ENCODE measurements at regions not wholly inside any gene's neighbourhood (a gene's known extent, or its start where the extent isn't known, plus 50 kb on each side); places are given as distances from the start of the nearest gene placed in this dataset.

GRCh38 chr6:85771455-85771854 lies 128.8 kb upstream of the SYNCRIP start:
- TF ChIP-seq CTCF (IDR thresholded peaks at IDR 0.05; ENCODE audit: insufficient read depth, low read length) (no peak), REST (IDR thresholded peaks at IDR 0.05; ENCODE audit: insufficient replicate concordance, low read depth) (no peak), GABPA (IDR thresholded peaks at IDR 0.05; ENCODE audit: low read depth) (no peak), SPI1 (IDR thresholded peaks at IDR 0.05; ENCODE audit: borderline replicate concordance, low read depth) (no peak)
- no peak overlapping the region for H3K4me3 ChIP-seq (replicated peaks; ENCODE audit: insufficient read depth, low read length)

GRCh38 chr6:85764844-85765243 lies 122.2 kb upstream of the SYNCRIP start:
- no peak for DNase-seq (ENCODE audit: low read depth in 1 of 2, low spot score in 1 of 2)
- Histone ChIP-seq H3K27ac (replicated peaks) (no peak overlapping the region), H3K27me3 (ENCODE audit: insufficient read depth, poor library complexity, severe bottlenecking) (peaks cover 4% of the 10 kb centered on the region), H3K4me3 (replicated peaks; ENCODE audit: insufficient read depth, low read length) (no peak overlapping the region)
- TF ChIP-seq CTCF (IDR thresholded peaks at IDR 0.05; ENCODE audit: insufficient read depth, low read length) (no peak), REST (IDR thresholded peaks at IDR 0.05; ENCODE audit: insufficient replicate concordance, low read depth) (no peak), SPI1 (IDR thresholded peaks at IDR 0.05; ENCODE audit: borderline replicate concordance, low read depth) (no peak), GABPA (IDR thresholded peaks at IDR 0.05; ENCODE audit: low read depth) (no peak), POLR2AphosphoS5 (IDR thresholded peaks at IDR 0.05; ENCODE audit: low read depth) (no peak)

More at GRCh38 chr6:85771455-85771854, 128.8 kb upstream of the SYNCRIP start:
- Histone ChIP-seq H3K27ac (replicated peaks) (no peak overlapping the region), H3K27me3 (ENCODE audit: insufficient read depth, poor library complexity, severe bottlenecking) (peaks cover 7% of the 10 kb centered on the region)
- no peak for DNase-seq (ENCODE audit: low read depth in 1 of 2, low spot score in 1 of 2)

- no peak overlapping the region for H3K27ac ChIP-seq (replicated peaks)
- peaks cover 4% of the 10 kb centered on the region for H3K27me3 ChIP-seq (ENCODE audit: insufficient read depth, poor library complexity, severe bottlenecking)
- no peak for DNase-seq (ENCODE audit: low read depth in 1 of 2, low spot score in 1 of 2)
- TF ChIP-seq CTCF (IDR thresholded peaks at IDR 0.05; ENCODE audit: insufficient read depth, low read length) (no peak), POLR2AphosphoS5 (IDR thresholded peaks at IDR 0.05; ENCODE audit: low read depth) (no peak)
- H3K4me3 ChIP-seq (replicated peaks; ENCODE audit: insufficient read depth, low read length), result no peak overlapping the region
Measured at GRCh38 chr6:85756982-85757381, 114.3 kb upstream of the SYNCRIP start.

- H3K27me3 ChIP-seq (ENCODE audit: insufficient read depth, poor library complexity, severe bottlenecking), result peaks cover 4% of the 10 kb centered on the region
- no peak for TF ChIP-seq POLR2AphosphoS5 (IDR thresholded peaks at IDR 0.05; ENCODE audit: low read depth)
- TF ChIP-seq REST (IDR thresholded peaks at IDR 0.05; ENCODE audit: insufficient replicate concordance, low read depth), result no peak
- no peak for TF ChIP-seq CTCF (IDR thresholded peaks at IDR 0.05; ENCODE audit: insufficient read depth, low read length)
- TF ChIP-seq SPI1 (IDR thresholded peaks at IDR 0.05; ENCODE audit: borderline replicate concordance, low read depth), result no peak
- no peak for TF ChIP-seq GABPA (IDR thresholded peaks at IDR 0.05; ENCODE audit: low read depth)
- DNase-seq (ENCODE audit: low read depth in 1 of 2, low spot score in 1 of 2), result no peak
- no peak overlapping the region for H3K4me3 ChIP-seq (replicated peaks; ENCODE audit: insufficient read depth, low read length)
- H3K27ac ChIP-seq (replicated peaks), result no peak overlapping the region
Measured at GRCh38 chr6:85754894-85755293, 112.2 kb upstream of the SYNCRIP start.
